ENCODE measurements at regions not wholly inside any gene's neighbourhood (a gene's known extent, or its start where the extent isn't known, plus 50 kb on each side); places are given as distances from the start of the nearest gene placed in this dataset.
A peak's percentile ranks its signal among the peaks of the same experiment; 100 is the strongest.

GRCh38 chr5:109478830-109479229, 69.1 kb upstream of the PJA2 start:
- no peak for FAIRE-seq

GRCh38 chr5:109476292-109476691, 66.5 kb upstream of the PJA2 start:
- FAIRE-seq (no peak), DNase-seq (ENCODE audit: low spot score in 2 of 2) (no peak)

More at GRCh38 chr5:109478830-109479229, 69.1 kb upstream of the PJA2 start:
- no peak for DNase-seq (ENCODE audit: low spot score in 2 of 2)

DNA sequence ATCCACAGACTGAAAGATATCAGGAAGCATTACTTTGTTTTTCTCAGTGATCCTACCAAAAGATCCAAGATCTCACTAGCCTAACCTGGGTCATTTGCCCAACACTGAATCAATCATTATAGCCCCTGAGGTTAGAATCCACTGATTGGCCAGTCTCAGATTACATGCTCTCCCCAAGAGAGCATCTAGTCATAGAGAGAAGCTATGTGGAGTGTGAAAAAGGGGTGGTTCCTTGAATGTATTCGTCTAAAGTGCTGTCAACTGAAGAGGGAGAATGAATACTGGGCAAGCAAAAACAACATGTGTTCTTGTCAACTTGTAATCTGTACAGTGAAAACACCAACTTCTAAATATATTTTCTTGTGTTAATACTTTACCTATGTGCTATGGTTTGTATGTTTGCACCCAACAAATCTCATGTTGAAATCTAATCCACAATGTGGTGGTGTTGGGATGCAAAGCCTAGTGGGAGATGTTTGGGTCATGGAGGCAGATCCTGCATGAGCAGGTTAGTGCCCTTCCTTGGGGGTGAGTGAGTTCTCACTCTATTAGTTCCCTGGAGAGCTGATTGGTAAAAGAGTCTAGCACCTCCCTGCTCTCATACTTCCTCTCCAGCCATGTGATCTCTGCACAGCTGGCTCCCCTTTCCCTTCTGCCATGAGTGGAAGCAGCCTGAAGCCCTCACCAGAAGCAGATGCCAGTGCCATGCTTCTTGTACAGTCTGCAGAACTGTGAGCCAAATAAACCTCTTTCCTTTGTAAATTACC, 60.3 kb upstream of the PJA2 start:
- no peak for DNase-seq (ENCODE audit: low spot score in 2 of 2)
- no peak for FAIRE-seq

- DNase-seq (ENCODE audit: low spot score in 2 of 2) (peak; percentile 58 to 67), FAIRE-seq (peak; percentile 99)
Observed at GRCh38 chr5:109468737-109469420, 59.1 kb upstream of the PJA2 start.

DNA sequence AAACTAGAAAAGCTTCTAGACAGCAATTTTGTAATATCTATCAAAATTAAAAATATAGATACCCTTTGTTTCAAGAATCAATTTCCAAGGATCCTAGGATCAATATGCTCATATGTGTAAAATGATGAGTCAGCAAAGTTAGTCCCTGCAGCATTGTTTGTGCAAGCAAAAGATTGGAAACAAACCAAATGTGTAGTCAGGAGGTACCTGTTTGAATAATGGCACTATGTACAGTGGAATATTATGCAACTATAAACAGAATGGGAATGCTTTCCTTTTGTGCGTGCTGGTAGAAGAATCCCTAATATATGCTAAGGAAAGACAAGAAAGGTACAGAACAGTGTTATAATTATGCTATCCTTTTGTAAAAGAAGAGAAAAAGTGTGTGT, 58.5 kb upstream of the PJA2 start:
- DNase-seq (ENCODE audit: low spot score in 2 of 2) (no peak), FAIRE-seq (no peak)

- DNase-seq (ENCODE audit: low spot score in 2 of 2), result no peak
- no peak for FAIRE-seq
Observed at GRCh38 chr5:109467058-109467457, 57.3 kb upstream of the PJA2 start.
